H9 (cell line): ENCODE measurements at regions not wholly inside any gene's neighbourhood (a gene's known extent, or its start where the extent isn't known, plus 50 kb on each side); places are given as distances from the start of the nearest gene placed in this dataset.

Experiments
- DNase-seq: peaks from one replicate; pipeline ENCODE4 v3.0.0-alpha.2; 2017
- H2AFZ ChIP-seq: one replicate; pipeline ENCODE4 v1.6.1; 2013; ENCODE audit warnings: mild to moderate bottlenecking, low read length, control low read depth, moderate library complexity
- H2AK5ac ChIP-seq: 2 replicates; pipeline ENCODE4 v1.6.1; 2013; ENCODE audit warnings: low read length, control low read depth, mixed read lengths; ENCODE audit not compliant: insufficient read length
- H2BK120ac ChIP-seq: one replicate; pipeline ENCODE4 v1.6.1; 2013; ENCODE audit warnings: low read depth, mild to moderate bottlenecking, low read length, control low read depth, inconsistent platforms; ENCODE audit not compliant: poor library complexity, severe bottlenecking
- H2BK12ac ChIP-seq: 2 replicates; pipeline ENCODE4 v1.6.1; 2013; ENCODE audit warnings: low read length, control low read depth, mixed read lengths, low read depth; ENCODE audit not compliant: insufficient read length
- H2BK15ac ChIP-seq: 2 replicates; pipeline ENCODE4 v1.6.1; 2013; ENCODE audit warnings: low read depth, low read length, control low read depth
- H2BK20ac ChIP-seq: one replicate; pipeline ENCODE4 v1.6.1; 2013; ENCODE audit warnings: low read depth, mild to moderate bottlenecking, low read length, control low read depth, inconsistent platforms; ENCODE audit not compliant: poor library complexity, severe bottlenecking
- H2BK5ac ChIP-seq: 2 replicates; pipeline ENCODE4 v1.6.1; 2013; ENCODE audit warnings: low read length, control low read depth, mixed read lengths; ENCODE audit not compliant: insufficient read length
- H3K14ac ChIP-seq: 2 replicates; pipeline ENCODE4 v1.6.1; 2013; ENCODE audit warnings: low read length, control low read depth; ENCODE audit not compliant: insufficient read depth
- H3K18ac ChIP-seq: 2 replicates; pipeline ENCODE4 v1.6.1; 2013; ENCODE audit warnings: low read depth, mild to moderate bottlenecking, mixed read lengths, low read length, control low read depth; ENCODE audit not compliant: insufficient read length
- H3K23ac ChIP-seq: 2 replicates; pipeline ENCODE4 v1.6.1; 2013; ENCODE audit warnings: low read length, control low read depth, mixed read lengths, low read depth; ENCODE audit not compliant: insufficient read length
- H3K23me2 ChIP-seq: 2 replicates; pipeline ENCODE4 v1.6.1; 2013; ENCODE audit warnings: low read depth, mild to moderate bottlenecking, mixed read lengths, low read length, control low read depth; ENCODE audit not compliant: insufficient read length, poor library complexity, severe bottlenecking
- H3K27ac ChIP-seq: 2 replicates; pipeline ENCODE4 v1.5.1; 2013; ENCODE audit warnings: low read length, control low read depth, mixed read lengths, low read depth; ENCODE audit not compliant: insufficient read length
- H3K27me3 ChIP-seq: 2 replicates; pipeline ENCODE4 v1.6.1; 2013; ENCODE audit warnings: low read length, control low read depth, inconsistent platforms; ENCODE audit not compliant: insufficient read depth
- H3K4ac ChIP-seq: 2 replicates; pipeline ENCODE4 v1.6.1; 2013; ENCODE audit warnings: low read depth, mild to moderate bottlenecking, control low read depth, inconsistent platforms, low read length, moderate library complexity
- H3K4me1 ChIP-seq: 2 replicates; pipeline ENCODE4 v1.6.1; 2013; ENCODE audit warnings: low read length, control low read depth, inconsistent platforms; ENCODE audit not compliant: insufficient read depth
- H3K4me2 ChIP-seq: 2 replicates; pipeline ENCODE4 v1.6.1; 2013; ENCODE audit warnings: low read length, control low read depth, mixed read lengths; ENCODE audit not compliant: insufficient read length, insufficient read depth
- H3K56ac ChIP-seq: 2 replicates; pipeline ENCODE4 v1.6.1; 2013; ENCODE audit warnings: low read depth, mild to moderate bottlenecking, mixed read lengths, low read length, control low read depth; ENCODE audit not compliant: insufficient read length
- H3K79me1 ChIP-seq: 2 replicates; pipeline ENCODE4 v1.6.1; 2013; ENCODE audit warnings: low read depth, mild to moderate bottlenecking, moderate library complexity, low read length, control low read depth, inconsistent platforms; ENCODE audit not compliant: insufficient read depth, poor library complexity, severe bottlenecking
- H3K79me2 ChIP-seq: 2 replicates; pipeline ENCODE4 v1.6.1; 2013; ENCODE audit warnings: low read length, control low read depth, inconsistent platforms; ENCODE audit not compliant: insufficient read depth
- H3K9ac ChIP-seq: 2 replicates; pipeline ENCODE4 v1.6.1; 2013; ENCODE audit warnings: low read length, control low read depth, mixed read lengths; ENCODE audit not compliant: insufficient read length; ENCODE audit errors: extremely low read depth
- H3K9me3 ChIP-seq: one replicate; pipeline ENCODE4 v1.6.1; 2013; ENCODE audit warnings: low read depth, low read length, inconsistent platforms; ENCODE audit not compliant: control insufficient read depth
- H3T11ph ChIP-seq: one replicate; pipeline ENCODE4 v1.6.1; 2013; ENCODE audit warnings: mild to moderate bottlenecking, low read length, control low read depth, inconsistent platforms
- H4K20me1 ChIP-seq: one replicate; pipeline ENCODE4 v1.6.1; 2013; ENCODE audit not compliant: control insufficient read depth, insufficient read length, insufficient read depth
- H4K5ac ChIP-seq: 2 replicates; pipeline ENCODE4 v1.6.1; 2013; ENCODE audit warnings: low read depth, mild to moderate bottlenecking, mixed read lengths, low read length, control low read depth; ENCODE audit not compliant: insufficient read length
- H4K8ac ChIP-seq: replicated peaks from 2 replicates; pipeline ENCODE4 v1.6.1; 2013; ENCODE audit warnings: low read length, control low read depth, mixed read lengths, low read depth; ENCODE audit not compliant: insufficient read length
- H4K91ac ChIP-seq: 2 replicates; pipeline ENCODE4 v1.6.1; 2013; ENCODE audit warnings: low read depth, mild to moderate bottlenecking, moderate library complexity, mixed read lengths, low read length, control low read depth; ENCODE audit not compliant: insufficient read length
- H3K27ac Mint-ChIP-seq, 3 experiments: 2 replicates in 2 of 3; 3 replicates in 1 of 3; pipeline ENCODE4 v1.8.0; 2020 to 2021; ENCODE audit warnings: mixed read lengths in 3 of 3, mild to moderate bottlenecking in 1 of 3, moderate library complexity in 1 of 3
- H3K27me3 Mint-ChIP-seq: 2 replicates; pipeline ENCODE4 v1.8.0; 2021; ENCODE audit warnings: low read depth, mild to moderate bottlenecking, moderate library complexity, mixed read lengths
- H3K36me3 Mint-ChIP-seq, 3 experiments: 2 replicates in 2 of 3; 3 replicates in 1 of 3; pipeline ENCODE4 v1.8.0; 2020 to 2021; ENCODE audit warnings: low read depth in 3 of 3, mixed read lengths in 3 of 3; ENCODE audit not compliant: insufficient read depth in 1 of 3
- H3K4me1 Mint-ChIP-seq, 2 experiments: 2 replicates each; pipeline ENCODE4 v1.8.0; 2020; ENCODE audit warnings: mixed read lengths in 2 of 2
- H3K4me3 Mint-ChIP-seq, 2 experiments: 2 replicates in 1 of 2; 3 replicates in 1 of 2; pipeline ENCODE4 v1.8.0; 2020 to 2021; ENCODE audit warnings: mild to moderate bottlenecking in 2 of 2, mixed read lengths in 2 of 2, moderate library complexity in 1 of 2
- H3K9me3 Mint-ChIP-seq, 2 experiments: 2 replicates in 1 of 2; 3 replicates in 1 of 2; pipeline ENCODE4 v1.8.0; 2020; ENCODE audit warnings: mild to moderate bottlenecking in 2 of 2, mixed read lengths in 2 of 2, moderate library complexity in 1 of 2
- WGBS: extraction: QIAGEN DNeasy Blood & Tissue Kit; methylation state at CpG from one replicate; pipeline ENCODE4 v1.1.7; 2013; ENCODE audit warnings: missing lambda C conversion rate, low lambda C conversion rate, mixed read lengths; ENCODE audit not compliant: insufficient read length; ENCODE audit errors: extremely low coverage; 5-methylcytosine and 5-hydroxymethylcytosine counted together
- TF ChIP-seq, protein P1 (sequence below): fragments of 200-600 bp; sonication (generic); conservative IDR thresholded peaks from 3 replicates; pipeline ENCODE4 v1.8.0; 2021; ENCODE audit warnings: antibody characterized with exemption, mild to moderate bottlenecking

- no peak overlapping the region for H2AFZ ChIP-seq
- H3K27me3 Mint-ChIP-seq = peaks cover 10% of the 10 kb centered on the region
- no peak overlapping the region for H3T11ph ChIP-seq
- H3K9me3 Mint-ChIP-seq = no peaks in the 10 kb centered on the region
- no peaks in the 10 kb centered on the region for H3K79me1 ChIP-seq
- H3K14ac ChIP-seq = no peak overlapping the region
- no peak overlapping the region for H4K91ac ChIP-seq
- H2BK5ac ChIP-seq = no peak overlapping the region
- no peak overlapping the region for H3K56ac ChIP-seq
- no peak for DNase-seq
- no peak overlapping the region for H2AK5ac ChIP-seq
- TF ChIP-seq, protein P1, sequence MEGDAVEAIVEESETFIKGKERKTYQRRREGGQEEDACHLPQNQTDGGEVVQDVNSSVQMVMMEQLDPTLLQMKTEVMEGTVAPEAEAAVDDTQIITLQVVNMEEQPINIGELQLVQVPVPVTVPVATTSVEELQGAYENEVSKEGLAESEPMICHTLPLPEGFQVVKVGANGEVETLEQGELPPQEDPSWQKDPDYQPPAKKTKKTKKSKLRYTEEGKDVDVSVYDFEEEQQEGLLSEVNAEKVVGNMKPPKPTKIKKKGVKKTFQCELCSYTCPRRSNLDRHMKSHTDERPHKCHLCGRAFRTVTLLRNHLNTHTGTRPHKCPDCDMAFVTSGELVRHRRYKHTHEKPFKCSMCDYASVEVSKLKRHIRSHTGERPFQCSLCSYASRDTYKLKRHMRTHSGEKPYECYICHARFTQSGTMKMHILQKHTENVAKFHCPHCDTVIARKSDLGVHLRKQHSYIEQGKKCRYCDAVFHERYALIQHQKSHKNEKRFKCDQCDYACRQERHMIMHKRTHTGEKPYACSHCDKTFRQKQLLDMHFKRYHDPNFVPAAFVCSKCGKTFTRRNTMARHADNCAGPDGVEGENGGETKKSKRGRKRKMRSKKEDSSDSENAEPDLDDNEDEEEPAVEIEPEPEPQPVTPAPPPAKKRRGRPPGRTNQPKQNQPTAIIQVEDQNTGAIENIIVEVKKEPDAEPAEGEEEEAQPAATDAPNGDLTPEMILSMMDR = no peak
- no peaks in the 10 kb centered on the region for H3K9me3 ChIP-seq
- H3K23ac ChIP-seq = no peak overlapping the region
- H3K4me1 ChIP-seq = peaks cover 3% of the 10 kb centered on the region; the same call in 1 of the 2 replicates
- H2BK12ac ChIP-seq = no peak overlapping the region
- peaks cover 0 to 2% of the 10 kb centered on the region in 2 experiments; a peak in 1 of 4 replicates for H3K4me1 Mint-ChIP-seq
- no CpG with 5 or more reads among the region's 8 CpGs for WGBS
- no peak overlapping the region for H3K4ac ChIP-seq
- H3K79me2 ChIP-seq = no peaks in the 10 kb centered on the region
- no peaks in the 10 kb centered on the region for H3K23me2 ChIP-seq
- H4K20me1 ChIP-seq = no peaks in the 10 kb centered on the region
- no peak overlapping the region for H3K4me3 Mint-ChIP-seq
- no peaks in the 10 kb centered on the region for H3K36me3 Mint-ChIP-seq
- no peak overlapping the region for H4K8ac ChIP-seq
- no peak overlapping the region for H2BK20ac ChIP-seq
- H2BK15ac ChIP-seq = no peak overlapping the region
- no peak overlapping the region for H3K18ac ChIP-seq
- no peak overlapping the region for H3K27ac ChIP-seq
- H3K27ac Mint-ChIP-seq = no peak overlapping the region
- no peak overlapping the region for H2BK120ac ChIP-seq
- no peak overlapping the region for H3K4me2 ChIP-seq
- H3K9ac ChIP-seq = no peak overlapping the region
- H4K5ac ChIP-seq = no peak overlapping the region
- peaks cover 2% of the 10 kb centered on the region; the same call in 1 of the 2 replicates for H3K27me3 ChIP-seq
Observed at GRCh38 chr7:146002431-146003078, 114.0 kb upstream of the CNTNAP2 start.
